ENCODE measurements at regions not wholly inside any gene's neighbourhood (a gene's known extent, or its start where the extent isn't known, plus 50 kb on each side); places are given as distances from the start of the nearest gene placed in this dataset.

- TF ChIP-seq POLR2A (IDR thresholded peaks at IDR 0.05; ENCODE audit: low read length) (no peak), GATA1 (IDR thresholded peaks at IDR 0.05; ENCODE audit: low read depth, low read length) (no peak)
Observed at GRCh38 chr2:72051204-72051603, 96.5 kb downstream of the CYP26B1 start.
